ENCODE measurements at regions not wholly inside any gene's neighbourhood (a gene's known extent, or its start where the extent isn't known, plus 50 kb on each side); places are given as distances from the start of the nearest gene placed in this dataset.

- Histone ChIP-seq H3K9me3 (ENCODE audit: insufficient read depth, low read depth, low read length) (no peaks in the 10 kb centered on the region), H3K4me2 (ENCODE audit: low read depth, low read length, poor library complexity, severe bottlenecking) (no peak overlapping the region), H3K4me1 (ENCODE audit: insufficient read depth, low read length, poor library complexity, severe bottlenecking) (peaks cover 11% of the 10 kb centered on the region), H3K36me3 (ENCODE audit: insufficient read depth, low read length) (no peaks in the 10 kb centered on the region), H3K9me2 (replicated peaks; ENCODE audit: low read depth, low read length) (no peaks in the 10 kb centered on the region), H4K20me1 (ENCODE audit: insufficient read depth, low read length, poor library complexity, severe bottlenecking) (no peaks in the 10 kb centered on the region), H3K79me2 (ENCODE audit: insufficient read depth, low read length) (no peaks in the 10 kb centered on the region), H3K27me3 (ENCODE audit: insufficient read depth, low read length, poor library complexity, severe bottlenecking) (no peaks in the 10 kb centered on the region), H2AFZ (ENCODE audit: low read length) (no peak overlapping the region), H3K4me3 (ENCODE audit: low read length, poor library complexity, severe bottlenecking) (no peak overlapping the region), H3K9ac (ENCODE audit: low read depth, low read length, poor library complexity, severe bottlenecking) (no peak overlapping the region), H3F3A (ENCODE audit: low read depth) (peaks cover 3% of the 10 kb centered on the region)
- no peak for TF ChIP-seq CTCF (conservative IDR thresholded peaks at IDR 0.05; ENCODE audit: low read length)
- TF ChIP-seq EZH2phosphoT487 (IDR thresholded peaks at IDR 0.05; ENCODE audit: borderline replicate concordance): no peak
Measured at GRCh38 chr9:134575103-134575900, 66.3 kb upstream of the COL5A1 start.

- no peaks in the 10 kb centered on the region for H4K20me1 ChIP-seq (ENCODE audit: insufficient read depth, low read length, poor library complexity, severe bottlenecking)
- H3K79me2 ChIP-seq (ENCODE audit: insufficient read depth, low read length): no peaks in the 10 kb centered on the region
- peaks cover 5% of the 10 kb centered on the region for H3K4me1 ChIP-seq (ENCODE audit: insufficient read depth, low read length, poor library complexity, severe bottlenecking)
- H2AFZ ChIP-seq (ENCODE audit: low read length): no peak overlapping the region
- H3K9me2 ChIP-seq (replicated peaks; ENCODE audit: low read depth, low read length): no peaks in the 10 kb centered on the region
- TF ChIP-seq EZH2phosphoT487 (IDR thresholded peaks at IDR 0.05; ENCODE audit: borderline replicate concordance) (no peak), CTCF (conservative IDR thresholded peaks at IDR 0.05; ENCODE audit: low read length) (no peak)
- H3K4me2 ChIP-seq (ENCODE audit: low read depth, low read length, poor library complexity, severe bottlenecking): no peak overlapping the region
- no peak overlapping the region for H3K4me3 ChIP-seq (ENCODE audit: low read length, poor library complexity, severe bottlenecking)
- no peak overlapping the region for H3K9ac ChIP-seq (ENCODE audit: low read depth, low read length, poor library complexity, severe bottlenecking)
- H3K36me3 ChIP-seq (ENCODE audit: insufficient read depth, low read length): no peaks in the 10 kb centered on the region
- no peaks in the 10 kb centered on the region for H3K27me3 ChIP-seq (ENCODE audit: insufficient read depth, low read length, poor library complexity, severe bottlenecking)
- 0 out of 2 replicates have a peak, but pooled peaks cover 2% of the 10 kb centered on the region for H3K9me3 ChIP-seq (ENCODE audit: insufficient read depth, low read depth, low read length)
- peaks cover 3% of the 10 kb centered on the region for H3F3A ChIP-seq (ENCODE audit: low read depth)
Measured at GRCh38 chr9:134575901-134576176, 65.8 kb upstream of the COL5A1 start.

- Histone ChIP-seq H3K4me3 (ENCODE audit: low read length, poor library complexity, severe bottlenecking) (no peak overlapping the region), H3K36me3 (ENCODE audit: insufficient read depth, low read length) (no peaks in the 10 kb centered on the region), H3K4me2 (ENCODE audit: low read depth, low read length, poor library complexity, severe bottlenecking) (no peak overlapping the region), H3K79me2 (ENCODE audit: insufficient read depth, low read length) (no peaks in the 10 kb centered on the region), H3K9ac (ENCODE audit: low read depth, low read length, poor library complexity, severe bottlenecking) (no peak overlapping the region), H3K9me3 (ENCODE audit: insufficient read depth, low read depth, low read length) (0 out of 2 replicates have a peak, but pooled peaks cover 2% of the 10 kb centered on the region), H3K9me2 (replicated peaks; ENCODE audit: low read depth, low read length) (no peaks in the 10 kb centered on the region), H3F3A (ENCODE audit: low read depth) (no peaks in the 10 kb centered on the region), H3K27me3 (ENCODE audit: insufficient read depth, low read length, poor library complexity, severe bottlenecking) (no peaks in the 10 kb centered on the region), H2AFZ (ENCODE audit: low read length) (no peak overlapping the region), H3K4me1 (ENCODE audit: insufficient read depth, low read length, poor library complexity, severe bottlenecking) (peaks cover 14% of the 10 kb centered on the region), H4K20me1 (ENCODE audit: insufficient read depth, low read length, poor library complexity, severe bottlenecking) (no peaks in the 10 kb centered on the region)
- TF ChIP-seq CTCF (conservative IDR thresholded peaks at IDR 0.05; ENCODE audit: low read length) (no peak), EZH2phosphoT487 (IDR thresholded peaks at IDR 0.05; ENCODE audit: borderline replicate concordance) (no peak)
Measured at GRCh38 chr9:134585021-134585561, 56.5 kb upstream of the COL5A1 start.
